ENCODE measurements at regions not wholly inside any gene's neighbourhood (a gene's known extent, or its start where the extent isn't known, plus 50 kb on each side); places are given as distances from the start of the nearest gene placed in this dataset.

DNA sequence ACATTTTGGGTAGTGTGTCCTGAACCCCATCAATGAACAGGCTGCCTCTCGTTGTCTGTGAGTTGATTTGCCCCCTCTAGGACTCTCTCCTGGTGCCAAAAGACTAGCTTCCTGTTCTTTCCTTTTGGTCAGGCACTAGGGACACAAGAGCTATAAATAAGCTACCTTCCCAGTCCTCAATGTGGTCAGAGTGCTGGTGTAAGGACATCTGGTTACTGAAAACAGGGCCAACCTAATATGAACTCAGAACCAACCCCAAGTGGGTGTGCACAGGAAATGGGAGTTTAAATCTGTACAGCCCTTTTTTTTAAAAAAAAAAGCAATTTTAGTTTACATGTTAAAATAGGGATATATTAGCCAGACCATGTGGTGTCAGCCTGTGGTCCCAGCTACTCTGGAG lies 129.2 kb downstream of the ZIC5 start:
- in situ Hi-C loops (cut with MboI; ENCODE audit: low sequenced_read_pairs) = no loop called here
- Histone ChIP-seq H3K36me3 (replicated peaks) (no peaks in the 10 kb centered on the region), H3K9me3 (no peaks in the 10 kb centered on the region), H3K4me3 (no peak overlapping the region), H3K4me1 (no peaks in the 10 kb centered on the region), H3K27me3 (ENCODE audit: low read depth) (peaks cover 8% of the 10 kb centered on the region)
- no peak for DNase-seq (ENCODE audit: low spot score in 2 of 2)

- Histone ChIP-seq H3K36me3 (replicated peaks) (no peaks in the 10 kb centered on the region), H3K27me3 (ENCODE audit: low read depth) (no peaks in the 10 kb centered on the region), H3K4me1 (no peaks in the 10 kb centered on the region), H3K9me3 (no peaks in the 10 kb centered on the region), H3K4me3 (no peak overlapping the region)
- no peak for DNase-seq (ENCODE audit: low spot score in 2 of 2)
- in situ Hi-C loops (cut with MboI; ENCODE audit: low sequenced_read_pairs) = no loop called here
Observed at GRCh38 chr13:99836291-99836690, 135.3 kb downstream of the ZIC5 start.

DNA sequence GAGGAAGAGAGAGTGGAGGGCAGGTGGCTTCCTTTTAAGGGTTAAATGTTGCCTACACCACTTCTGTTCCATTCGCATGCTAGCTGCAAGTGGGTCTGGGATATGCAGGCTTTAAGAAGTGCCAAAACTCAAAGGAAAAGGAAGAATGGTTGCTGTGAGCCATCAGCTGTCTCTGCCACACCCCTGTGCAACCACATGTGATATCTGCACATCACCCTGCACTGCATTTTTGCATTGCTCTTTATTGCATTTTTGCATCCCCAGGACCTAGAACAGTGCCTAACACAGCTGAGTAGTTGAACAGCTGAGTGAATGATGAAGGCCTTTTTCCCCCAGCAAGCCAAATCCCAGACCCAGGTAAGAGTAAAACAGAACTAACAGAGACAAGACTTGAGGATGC lies 136.1 kb downstream of the ZIC5 start:
- Histone ChIP-seq H3K4me3 (no peak overlapping the region), H3K36me3 (replicated peaks) (no peaks in the 10 kb centered on the region)
- in situ Hi-C loops (cut with MboI; ENCODE audit: low sequenced_read_pairs) = no loop called here

GRCh38 chr13:99834246-99834645 lies 137.3 kb downstream of the ZIC5 start:
- in situ Hi-C loops (cut with MboI; ENCODE audit: low sequenced_read_pairs) = no loop called here
- Histone ChIP-seq H3K36me3 (replicated peaks) (no peaks in the 10 kb centered on the region), H3K27me3 (ENCODE audit: low read depth) (0 out of 2 replicates have a peak, but pooled peaks cover 7% of the 10 kb centered on the region), H3K4me3 (no peak overlapping the region), H3K4me1 (no peaks in the 10 kb centered on the region), H3K9me3 (no peaks in the 10 kb centered on the region)
- no peak for DNase-seq (ENCODE audit: low spot score in 2 of 2)

More for the DNA sequence above, 136.1 kb downstream of the ZIC5 start:
- no peak for DNase-seq (ENCODE audit: low spot score in 2 of 2)
- H3K4me1 ChIP-seq = no peaks in the 10 kb centered on the region
- 0 out of 2 replicates have a peak, but pooled peaks cover 3% of the 10 kb centered on the region for H3K27me3 ChIP-seq (ENCODE audit: low read depth)
- H3K9me3 ChIP-seq = no peaks in the 10 kb centered on the region

GRCh38 chr13:99832347-99832746 lies 139.2 kb downstream of the ZIC5 start:
- H3K4me1 ChIP-seq = no peaks in the 10 kb centered on the region
- H3K9me3 ChIP-seq = no peaks in the 10 kb centered on the region
- DNase-seq (ENCODE audit: low spot score in 2 of 2) = no peak
- no peak overlapping the region for H3K4me3 ChIP-seq
- H3K36me3 ChIP-seq (replicated peaks) = no peaks in the 10 kb centered on the region
- in situ Hi-C loops (cut with MboI; ENCODE audit: low sequenced_read_pairs) = no loop called here
- H3K27me3 ChIP-seq (ENCODE audit: low read depth) = peaks cover 13% of the 10 kb centered on the region; the same call in 1 of the 2 replicates

DNA sequence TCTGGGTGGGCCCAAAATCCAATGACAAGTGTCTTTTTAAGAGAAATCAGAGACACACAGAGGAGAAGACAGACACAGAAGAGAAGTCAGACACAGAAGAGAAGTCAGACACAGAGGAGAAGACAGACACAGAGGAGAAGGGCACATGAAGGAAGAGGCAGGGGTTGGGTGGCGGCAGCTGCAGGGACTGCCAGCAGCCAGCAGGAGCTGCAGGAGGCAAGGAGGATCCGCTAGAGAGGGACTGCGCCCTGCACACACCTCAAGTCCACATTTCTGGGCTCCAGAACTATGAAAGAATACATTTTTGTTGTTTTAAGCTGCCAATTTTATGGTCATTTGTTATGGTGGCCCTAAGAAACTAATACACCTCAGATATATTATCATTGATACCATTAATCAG lies 140.6 kb downstream of the ZIC5 start:
- in situ Hi-C loops (cut with MboI; ENCODE audit: low sequenced_read_pairs) = no loop called here
- H3K36me3 ChIP-seq (replicated peaks) = no peaks in the 10 kb centered on the region
- no peak overlapping the region for H3K4me3 ChIP-seq
- H3K27me3 ChIP-seq (ENCODE audit: low read depth) = peaks cover 13% of the 10 kb centered on the region; the same call in 1 of the 2 replicates
- DNase-seq (ENCODE audit: low spot score in 2 of 2) = no peak
- H3K4me1 ChIP-seq = no peaks in the 10 kb centered on the region
- H3K9me3 ChIP-seq = no peaks in the 10 kb centered on the region

DNA sequence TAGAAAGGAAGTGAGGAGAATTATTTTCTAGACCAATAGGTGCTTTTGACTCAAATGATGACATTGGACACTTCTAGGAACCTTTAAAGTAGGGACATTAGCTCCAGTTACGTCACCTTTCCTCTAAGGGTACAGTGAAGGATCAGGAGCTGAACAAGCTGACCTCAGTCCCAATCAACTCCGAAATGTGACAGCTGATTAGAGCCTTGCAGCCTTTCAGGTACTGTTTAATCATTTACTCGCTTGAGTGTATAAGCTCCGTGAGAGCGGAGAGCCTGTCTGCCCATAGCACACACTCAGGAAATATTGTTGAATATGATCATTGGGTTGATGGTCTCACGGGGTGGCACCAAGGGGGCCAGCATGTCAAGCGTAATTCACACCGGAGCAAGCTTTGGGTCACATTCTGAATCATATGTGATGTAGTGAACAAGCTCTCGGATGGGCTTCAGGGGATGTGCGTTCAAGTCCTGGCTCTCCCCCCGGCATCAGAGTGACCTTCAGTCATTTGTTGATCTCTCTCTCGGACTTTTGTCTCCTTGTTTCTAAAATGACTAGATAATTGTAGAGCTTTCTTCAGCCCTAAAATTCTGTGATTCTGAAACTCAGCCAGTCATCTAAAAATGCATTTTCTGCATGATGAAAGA lies 141.9 kb downstream of the ZIC5 start:
- no peaks in the 10 kb centered on the region for H3K36me3 ChIP-seq (replicated peaks)
- in situ Hi-C loops (cut with MboI; ENCODE audit: low sequenced_read_pairs) = no loop called here
- H3K9me3 ChIP-seq = no peaks in the 10 kb centered on the region
- no peak for DNase-seq (ENCODE audit: low spot score in 2 of 2)
- no peak overlapping the region for H3K4me3 ChIP-seq
- peaks cover 13% of the 10 kb centered on the region; the same call in 1 of the 2 replicates for H3K27me3 ChIP-seq (ENCODE audit: low read depth)
- no peaks in the 10 kb centered on the region for H3K4me1 ChIP-seq

- in situ Hi-C loops (cut with MboI; ENCODE audit: low sequenced_read_pairs) = no loop called here
- H3K27me3 ChIP-seq (ENCODE audit: low read depth) = peaks cover 13% of the 10 kb centered on the region; the same call in 1 of the 2 replicates
- no peaks in the 10 kb centered on the region for H3K36me3 ChIP-seq (replicated peaks)
- H3K9me3 ChIP-seq = no peaks in the 10 kb centered on the region
- H3K4me3 ChIP-seq = no peak overlapping the region
- no peak for DNase-seq (ENCODE audit: low spot score in 2 of 2)
- no peaks in the 10 kb centered on the region for H3K4me1 ChIP-seq
Observed at GRCh38 chr13:99829161-99829560, 142.4 kb downstream of the ZIC5 start.

- Histone ChIP-seq H3K4me1 (no peaks in the 10 kb centered on the region), H3K4me3 (no peak overlapping the region), H3K36me3 (replicated peaks) (no peaks in the 10 kb centered on the region), H3K9me3 (no peaks in the 10 kb centered on the region), H3K27me3 (ENCODE audit: low read depth) (peaks cover 13% of the 10 kb centered on the region; the same call in 1 of the 2 replicates)
- no peak for DNase-seq (ENCODE audit: low spot score in 2 of 2)
- in situ Hi-C loops (cut with MboI; ENCODE audit: low sequenced_read_pairs) = no loop called here
Observed at GRCh38 chr13:99828735-99829134, 142.8 kb downstream of the ZIC5 start.

DNA sequence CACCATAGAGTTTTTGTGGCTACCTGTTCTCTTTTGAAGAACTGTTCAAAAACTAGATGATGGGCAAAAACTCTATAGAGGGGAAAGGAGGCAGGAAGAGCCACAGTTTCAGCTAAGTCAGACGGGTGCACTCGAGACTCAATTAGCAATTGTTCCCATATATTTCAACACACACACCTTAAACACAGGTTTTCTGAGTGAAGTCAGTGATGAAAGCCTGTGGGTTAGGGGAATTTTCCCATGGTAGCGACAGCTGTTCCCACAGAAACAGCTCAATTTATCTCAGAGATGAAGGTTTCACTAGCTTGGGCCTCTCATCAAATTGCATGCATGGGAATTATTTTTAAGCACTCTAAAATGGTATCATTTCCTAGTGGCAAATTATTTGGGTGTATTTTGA lies 143.4 kb downstream of the ZIC5 start:
- no peaks in the 10 kb centered on the region for H3K4me1 ChIP-seq
- no peaks in the 10 kb centered on the region for H3K9me3 ChIP-seq
- peaks cover 16% of the 10 kb centered on the region; the same call in 1 of the 2 replicates for H3K27me3 ChIP-seq (ENCODE audit: low read depth)
- in situ Hi-C loops (cut with MboI; ENCODE audit: low sequenced_read_pairs) = no loop called here
- no peak overlapping the region for H3K4me3 ChIP-seq
- no peak for DNase-seq (ENCODE audit: low spot score in 2 of 2)
- no peaks in the 10 kb centered on the region for H3K36me3 ChIP-seq (replicated peaks)

DNA sequence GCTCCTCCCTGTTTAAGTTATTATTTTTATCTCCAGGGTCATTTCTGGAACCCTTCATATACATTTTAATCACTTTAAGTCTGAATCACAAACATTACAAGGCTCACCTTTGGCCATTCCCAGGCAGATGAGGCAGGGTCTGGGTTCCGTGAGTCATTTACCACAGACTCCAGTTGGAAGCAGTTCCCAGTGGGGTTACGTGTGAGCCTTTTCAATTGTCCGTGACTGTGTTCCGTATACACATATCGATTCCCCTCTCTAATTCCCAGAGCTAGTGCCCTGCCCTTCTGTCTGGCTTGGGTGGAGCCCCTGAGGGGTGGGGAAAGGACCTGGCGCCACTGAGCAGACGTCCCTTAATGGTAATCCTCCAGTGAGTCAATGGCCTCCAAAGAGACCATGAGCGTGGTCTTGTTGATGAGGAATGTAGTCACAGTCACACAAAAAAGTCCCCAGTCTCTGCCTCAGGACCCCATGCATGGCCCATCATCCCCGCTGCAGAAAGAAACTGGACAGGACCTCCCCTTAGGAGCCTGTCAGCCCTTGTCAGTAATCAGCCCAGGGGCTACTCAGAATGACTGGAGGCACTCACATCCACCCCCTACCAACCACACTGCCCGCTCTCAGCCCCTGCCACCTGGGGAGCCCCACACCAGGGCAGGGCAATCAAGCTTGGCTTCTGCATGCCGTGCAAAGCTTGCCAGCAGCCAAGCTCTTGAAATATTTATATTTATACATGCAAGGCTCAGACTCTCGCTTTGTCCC lies 144.4 kb downstream of the ZIC5 start:
- in situ Hi-C loops (cut with MboI; ENCODE audit: low sequenced_read_pairs) = no loop called here
- peaks cover 16% of the 10 kb centered on the region; the same call in 1 of the 2 replicates for H3K27me3 ChIP-seq (ENCODE audit: low read depth)

DNA sequence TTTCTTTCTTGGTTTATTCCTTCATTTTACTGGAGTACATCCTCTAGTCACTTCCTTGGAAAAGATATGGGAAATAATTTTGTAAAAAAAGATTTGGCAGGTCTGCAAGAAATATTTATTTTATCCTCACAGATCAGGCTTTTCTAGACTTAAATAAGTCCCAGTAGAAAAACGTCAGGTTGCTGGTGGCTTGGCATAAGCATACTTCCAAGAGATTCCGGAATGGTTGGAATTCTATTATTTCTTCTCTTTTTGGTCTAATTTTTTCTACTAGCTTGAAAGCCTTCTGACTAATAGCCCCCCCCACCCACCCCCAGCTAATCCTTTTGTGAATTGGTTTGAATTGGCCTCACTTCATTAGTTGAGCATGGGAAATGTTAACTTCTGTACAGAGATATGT lies 147.6 kb downstream of the ZIC5 start:
- no peak overlapping the region for H3K4me3 ChIP-seq
- no peak for DNase-seq (ENCODE audit: low spot score in 2 of 2)
- H3K4me1 ChIP-seq = no peaks in the 10 kb centered on the region
- in situ Hi-C loops (cut with MboI; ENCODE audit: low sequenced_read_pairs) = no loop called here
- H3K27me3 ChIP-seq (ENCODE audit: low read depth) = peaks cover 8% of the 10 kb centered on the region; the same call in 1 of the 2 replicates
- H3K9me3 ChIP-seq = no peaks in the 10 kb centered on the region
- no peaks in the 10 kb centered on the region for H3K36me3 ChIP-seq (replicated peaks)

More for the DNA sequence above, 144.4 kb downstream of the ZIC5 start:
- Histone ChIP-seq H3K9me3 (no peaks in the 10 kb centered on the region), H3K4me3 (no peak overlapping the region), H3K4me1 (no peaks in the 10 kb centered on the region), H3K36me3 (replicated peaks) (no peaks in the 10 kb centered on the region)
- DNase-seq (ENCODE audit: low spot score in 2 of 2) = no peak

GRCh38 chr13:99822820-99823219 lies 148.7 kb downstream of the ZIC5 start:
- in situ Hi-C loops (cut with MboI; ENCODE audit: low sequenced_read_pairs) = no loop called here
- no peak for DNase-seq (ENCODE audit: low spot score in 2 of 2)
- no peaks in the 10 kb centered on the region for H3K36me3 ChIP-seq (replicated peaks)
- H3K4me3 ChIP-seq = no peak overlapping the region
- H3K4me1 ChIP-seq = peaks cover 2% of the 10 kb centered on the region; the same call in 1 of the 2 replicates
- H3K27me3 ChIP-seq (ENCODE audit: low read depth) = peaks cover 5% of the 10 kb centered on the region; the same call in 1 of the 2 replicates
- no peaks in the 10 kb centered on the region for H3K9me3 ChIP-seq

GRCh38 chr13:99821741-99822140 lies 149.8 kb downstream of the ZIC5 start:
- H3K9me3 ChIP-seq = no peaks in the 10 kb centered on the region
- H3K4me3 ChIP-seq = no peak overlapping the region
- peaks cover 5% of the 10 kb centered on the region; the same call in 1 of the 2 replicates for H3K27me3 ChIP-seq (ENCODE audit: low read depth)
- DNase-seq (ENCODE audit: low spot score in 2 of 2) = no peak
- peaks cover 2% of the 10 kb centered on the region; the same call in 1 of the 2 replicates for H3K4me1 ChIP-seq
- in situ Hi-C loops (cut with MboI; ENCODE audit: low sequenced_read_pairs) = no loop called here
- H3K36me3 ChIP-seq (replicated peaks) = no peaks in the 10 kb centered on the region

All from HAP-1 (cell line).